Stimulated activated naive CD4-positive, alpha-beta T cell (primary cell): ENCODE measurements at regions not wholly inside any gene's neighbourhood (a gene's known extent, or its start where the extent isn't known, plus 50 kb on each side); places are given as distances from the start of the nearest gene placed in this dataset.
"Not testable (repeated sequence)": the region's sequence is repeated elsewhere in the genome, so short reads cannot be mapped to it uniquely, and the experiment has no call there.

Source experiments
- DNase-seq, 6 experiments: peaks; one replicate each; lab custom pipeline; 2025; lab: John Stamatoyannopoulos, UW

DNA sequence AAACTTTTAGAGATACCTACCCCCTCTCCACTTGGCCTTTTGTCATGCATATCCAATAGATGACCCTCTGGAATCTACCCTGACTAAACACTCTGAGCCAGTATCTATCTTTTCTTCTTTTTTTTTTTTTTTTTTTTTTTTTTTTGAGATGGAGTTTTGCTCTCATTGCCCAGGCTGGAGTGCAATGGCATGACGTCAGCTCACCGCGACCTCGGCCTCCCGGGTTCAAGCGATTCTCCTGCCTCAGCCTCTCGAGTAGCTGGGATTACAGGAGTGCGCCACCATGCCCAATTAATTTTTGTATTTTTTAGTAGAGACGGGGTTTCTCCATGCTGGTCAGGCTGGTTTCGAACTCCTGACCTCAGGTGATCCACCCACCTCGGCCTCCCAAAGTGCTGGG lies 50.8 kb upstream of the GRIN2B start:
- not testable (repeated sequence) for DNase-seq

DNA sequence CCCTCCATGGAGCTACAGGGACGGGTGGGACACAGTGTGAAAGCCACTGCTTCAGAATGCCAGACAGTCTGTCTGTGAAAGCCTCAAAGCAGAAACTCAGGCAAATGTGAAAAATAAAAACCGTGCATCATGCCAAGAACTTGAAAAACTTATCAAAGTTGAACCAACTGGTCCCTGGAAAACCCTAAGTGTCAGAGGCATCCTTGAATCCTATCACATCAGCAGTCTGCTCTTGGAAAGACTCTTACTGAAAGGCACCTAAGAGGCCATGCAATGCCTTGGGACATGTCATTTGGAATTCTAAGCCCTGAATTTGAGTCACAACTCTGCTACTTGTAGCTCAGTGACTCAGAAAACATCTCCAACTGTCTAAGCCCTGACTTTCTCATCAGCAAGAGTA lies 62.4 kb upstream of the GRIN2B start:
- DNase-seq: no peak

DNA sequence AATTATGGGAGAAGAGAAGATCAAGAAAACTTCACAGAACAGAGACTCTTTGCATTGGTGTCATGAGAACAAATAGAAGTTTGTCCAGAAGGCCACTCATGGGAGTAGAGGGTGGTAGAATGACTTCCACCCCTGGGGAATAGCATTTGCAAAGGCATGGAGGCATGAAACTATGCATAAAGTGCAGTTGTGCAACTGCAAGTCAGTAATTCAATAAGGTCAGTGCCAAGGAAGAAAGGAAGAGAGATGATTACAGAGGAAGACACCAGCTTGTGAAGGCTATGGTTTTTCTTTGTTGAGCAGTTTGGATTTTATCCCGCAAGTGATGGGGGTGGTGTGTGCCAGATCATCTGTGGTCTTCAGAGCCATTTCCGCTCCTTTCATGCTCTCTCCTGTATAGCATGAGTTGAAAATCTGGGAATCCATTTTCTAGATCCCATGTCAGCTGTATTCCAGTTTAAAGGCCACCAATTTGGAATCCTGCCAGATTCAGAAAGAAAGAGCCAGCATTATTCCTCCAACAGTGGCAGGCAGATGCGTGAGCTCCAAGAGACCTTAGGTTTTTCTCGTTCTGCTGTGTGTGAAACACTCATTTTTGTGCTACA lies 67.6 kb upstream of the GRIN2B start:
- DNase-seq: no peak

DNA sequence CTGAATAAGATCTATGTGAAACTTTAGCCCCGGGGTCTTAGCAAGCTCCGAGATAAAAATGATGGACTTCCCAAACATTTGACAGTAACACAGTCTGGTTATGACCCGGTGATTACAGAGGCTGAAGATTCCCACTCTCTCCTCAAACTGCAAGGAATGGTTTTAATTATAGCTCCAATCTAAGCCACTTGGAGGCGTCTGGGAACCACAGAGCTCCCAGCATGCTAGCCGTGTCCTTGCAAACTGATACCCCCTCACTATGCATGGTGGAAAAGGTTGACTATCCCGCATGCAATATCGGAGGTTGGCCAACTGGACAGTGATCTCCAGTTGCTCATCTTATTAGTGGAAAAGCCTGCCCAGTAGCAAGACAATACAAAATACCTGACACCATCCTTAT lies 76.5 kb upstream of the GRIN2B start:
- no peak for DNase-seq

DNA sequence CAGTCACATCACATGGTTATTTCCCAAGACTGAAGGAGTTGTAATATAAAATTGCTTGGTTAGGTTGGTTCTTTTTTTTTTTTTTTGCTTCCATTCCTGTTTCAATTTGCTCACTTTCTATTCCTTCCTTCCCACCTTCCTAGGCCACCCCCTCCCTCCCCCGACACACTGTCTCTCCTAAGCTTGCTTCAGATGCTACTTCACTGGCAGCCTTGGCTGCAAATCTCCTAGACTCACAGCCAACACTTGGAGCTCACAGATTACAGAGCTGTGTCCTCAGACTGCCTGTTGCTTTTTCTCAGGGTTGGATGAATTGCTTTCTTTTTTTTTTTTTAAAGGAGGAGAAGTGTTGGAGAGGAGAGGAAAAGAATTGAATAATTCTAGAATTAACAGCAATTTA lies 77.3 kb upstream of the GRIN2B start:
- no peak for DNase-seq

DNA sequence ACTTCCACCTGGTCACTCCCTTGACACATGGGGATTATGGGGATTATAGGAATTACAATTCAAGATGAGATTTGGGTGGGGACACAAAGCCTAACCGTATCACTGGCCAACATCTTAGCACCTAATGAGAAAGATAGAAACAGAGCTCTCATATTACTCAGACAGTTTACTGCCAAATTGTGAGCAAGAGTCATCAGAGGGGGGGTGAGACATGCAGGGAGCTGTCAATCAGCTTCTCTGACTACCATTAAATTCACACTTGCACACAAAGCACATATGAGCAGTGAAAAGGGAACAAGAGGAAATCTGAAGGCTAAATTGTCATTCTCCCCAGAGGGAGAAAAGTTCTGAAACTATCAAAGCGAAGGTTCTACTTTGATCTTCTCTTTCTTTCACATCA lies 78.1 kb upstream of the GRIN2B start:
- no peak for DNase-seq

DNA sequence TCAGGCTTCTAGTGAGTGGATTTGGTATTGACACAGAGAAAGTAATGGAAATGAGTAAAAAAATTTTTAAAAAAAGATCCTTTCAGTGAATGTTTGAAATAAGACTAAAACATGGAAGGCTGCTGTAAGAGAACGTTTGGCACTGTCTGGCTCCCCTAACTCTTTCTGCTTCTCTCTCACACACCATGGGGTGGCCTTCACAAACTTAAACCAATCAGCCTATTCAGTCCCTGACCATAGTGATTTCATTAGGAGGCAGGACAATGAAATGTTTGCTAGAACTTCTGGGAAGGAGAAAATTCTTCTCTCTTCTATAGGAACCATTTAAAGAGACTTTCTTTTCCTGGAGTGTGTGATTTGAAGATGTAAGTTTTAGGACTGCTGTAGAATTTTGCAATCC lies 84.2 kb upstream of the GRIN2B start:
- DNase-seq: no peak

DNA sequence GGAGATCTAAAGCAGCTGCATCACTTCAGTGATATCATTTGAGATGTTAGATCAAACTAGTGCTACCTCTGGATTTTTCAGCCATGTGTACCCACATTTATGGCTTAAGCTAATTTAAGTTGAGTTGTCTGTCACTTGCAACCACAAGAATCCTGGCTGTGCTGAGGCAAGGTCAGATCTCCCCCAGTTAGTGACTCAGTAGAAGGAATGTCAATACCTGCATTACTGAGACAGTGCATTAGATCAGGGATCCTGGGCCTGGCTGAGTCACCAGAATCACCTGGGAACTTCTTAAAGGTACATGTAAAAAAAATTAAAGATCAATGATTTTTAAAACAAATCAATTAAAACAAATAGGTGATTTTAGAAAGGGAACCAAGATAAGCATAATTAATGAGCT lies 84.6 kb upstream of the GRIN2B start:
- DNase-seq: no peak

DNA sequence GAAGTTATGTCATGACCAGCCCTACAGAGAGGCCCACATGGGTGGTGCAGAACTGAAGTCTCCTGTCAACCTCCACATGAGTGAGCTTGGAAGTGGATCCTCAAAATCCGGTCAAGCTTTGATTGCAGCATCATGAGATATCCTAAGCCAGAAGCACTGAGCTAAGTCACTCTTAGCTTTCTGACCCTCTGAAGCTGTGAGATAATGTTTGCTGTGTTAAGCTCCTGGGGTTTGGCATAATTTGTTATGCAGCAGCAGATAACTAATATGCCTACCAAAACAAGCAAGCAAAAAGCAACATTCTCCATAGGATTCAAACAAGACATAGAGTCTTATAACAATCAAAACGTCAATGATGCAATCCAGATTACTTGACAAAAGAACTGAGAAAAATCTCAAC lies 87.6 kb upstream of the GRIN2B start:
- no peak for DNase-seq

DNA sequence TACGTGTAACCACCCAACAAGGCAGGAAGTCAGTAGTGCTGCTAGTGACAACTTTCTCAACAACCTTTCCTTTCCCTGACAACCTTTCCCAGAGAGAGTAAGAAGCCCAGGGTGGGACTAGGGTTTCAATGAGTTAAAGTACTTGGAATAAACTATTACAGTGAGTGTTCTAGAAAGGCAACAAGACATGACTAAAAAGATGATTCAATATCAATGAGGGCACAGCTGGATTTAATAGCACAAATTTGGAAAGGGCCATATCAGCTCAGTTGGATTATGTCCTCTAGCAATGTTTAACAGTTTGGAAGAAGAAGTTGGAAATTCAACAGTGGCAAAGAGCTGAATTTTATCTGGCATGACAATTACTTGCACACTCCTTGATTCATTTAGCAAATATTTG lies 90.4 kb upstream of the GRIN2B start:
- no peak for DNase-seq

DNA sequence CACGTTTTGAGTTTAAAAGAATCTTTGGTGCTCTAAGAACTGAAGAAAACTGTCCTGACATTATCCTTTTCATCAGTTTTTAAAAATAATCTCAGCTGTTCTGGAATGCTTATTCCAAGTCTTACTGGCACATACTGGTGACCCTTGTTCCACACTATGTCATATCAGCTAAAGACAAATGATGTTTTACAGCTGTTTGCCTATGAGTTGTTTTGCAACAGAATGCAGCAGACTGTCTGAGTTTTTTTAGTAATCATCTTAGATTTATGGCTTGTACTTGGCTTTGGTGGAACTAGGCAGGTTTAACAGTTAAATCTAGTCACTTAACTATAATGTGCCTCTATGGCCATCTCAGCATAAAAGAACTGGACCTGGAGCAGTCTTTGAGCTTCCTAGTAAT lies 91.6 kb upstream of the GRIN2B start:
- no peak for DNase-seq

DNA sequence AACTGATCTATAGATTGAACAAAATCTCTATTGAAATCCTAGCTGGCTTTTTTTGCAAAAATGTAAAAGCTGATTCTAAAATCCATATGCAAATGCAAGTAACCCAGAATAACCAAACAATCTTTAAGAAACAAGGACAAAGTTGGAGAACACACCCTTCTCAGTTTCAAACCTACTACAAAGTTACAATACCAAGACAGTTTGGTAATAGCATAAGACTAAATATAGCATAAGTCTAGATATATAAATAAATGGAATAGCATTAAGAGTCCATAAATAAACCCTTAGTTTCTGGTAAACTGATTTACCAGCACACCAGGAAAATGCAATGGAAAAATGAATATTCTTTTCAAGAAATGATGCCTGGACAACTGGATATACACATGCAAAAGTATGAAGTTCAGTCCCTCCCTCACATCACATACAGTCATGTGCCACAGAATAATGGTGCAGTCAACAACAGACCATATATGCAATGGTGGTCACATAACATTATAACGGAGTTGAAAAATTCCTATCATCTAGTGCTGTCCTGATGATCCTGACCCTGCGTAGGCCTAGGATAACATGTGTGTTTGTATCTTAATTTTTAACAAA lies 94.5 kb upstream of the GRIN2B start:
- DNase-seq: no peak

DNA sequence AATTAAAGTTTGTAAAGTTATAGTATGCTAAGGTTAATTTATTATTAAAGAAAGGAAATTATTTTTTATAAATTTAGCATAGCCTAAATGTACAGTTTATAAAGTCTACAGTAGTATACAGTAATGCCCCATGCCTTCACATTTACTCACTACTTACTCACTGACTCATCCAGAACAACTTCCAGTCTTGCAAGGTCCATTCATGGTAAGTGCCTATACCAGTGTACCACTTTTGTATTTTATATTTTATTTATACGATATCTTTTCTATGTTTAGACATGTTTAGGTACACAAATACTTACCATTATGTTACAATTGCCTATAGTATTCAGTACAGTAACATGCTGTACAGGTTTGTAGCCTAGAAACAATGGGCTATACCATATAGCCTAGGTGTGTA lies 95.1 kb upstream of the GRIN2B start:
- no peak for DNase-seq

DNA sequence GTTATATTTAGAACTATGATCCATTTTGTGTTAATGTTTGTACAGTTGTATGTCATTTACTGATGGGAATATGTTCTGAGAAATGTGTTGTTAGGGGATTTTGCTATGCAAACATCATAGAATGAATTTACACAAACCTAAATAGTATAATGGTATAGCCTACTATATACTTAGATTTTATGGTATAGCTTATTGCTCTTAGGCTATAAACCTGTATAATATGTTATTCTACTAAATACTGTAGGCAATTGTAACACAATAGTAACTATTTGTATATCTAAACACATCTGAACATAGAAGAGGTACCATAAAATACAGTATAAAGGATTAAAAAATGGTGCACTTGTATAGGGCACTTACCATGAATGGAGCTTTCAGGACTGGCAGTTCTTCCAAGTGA lies 105.4 kb upstream of the GRIN2B start:
- no peak for DNase-seq

DNA sequence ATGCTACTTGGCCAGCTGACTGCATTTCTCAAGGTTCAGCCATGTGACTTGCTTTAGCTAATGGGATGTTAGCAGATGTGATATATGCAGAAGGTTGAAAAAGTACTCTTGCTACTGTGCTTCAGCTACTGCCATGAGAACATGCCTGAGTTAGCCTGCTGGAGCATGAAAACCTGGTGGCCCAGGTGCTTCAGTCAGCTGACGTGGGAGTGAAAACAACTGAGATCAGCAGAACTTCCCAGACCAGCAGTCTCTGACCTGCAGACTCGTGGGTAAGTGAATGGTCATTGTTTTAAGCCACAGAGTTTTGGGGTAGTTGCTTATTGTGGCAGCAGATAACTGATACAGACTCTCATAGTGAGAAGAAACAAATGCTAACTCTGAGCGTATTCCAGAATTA lies 118.6 kb upstream of the GRIN2B start:
- no peak for DNase-seq

DNA sequence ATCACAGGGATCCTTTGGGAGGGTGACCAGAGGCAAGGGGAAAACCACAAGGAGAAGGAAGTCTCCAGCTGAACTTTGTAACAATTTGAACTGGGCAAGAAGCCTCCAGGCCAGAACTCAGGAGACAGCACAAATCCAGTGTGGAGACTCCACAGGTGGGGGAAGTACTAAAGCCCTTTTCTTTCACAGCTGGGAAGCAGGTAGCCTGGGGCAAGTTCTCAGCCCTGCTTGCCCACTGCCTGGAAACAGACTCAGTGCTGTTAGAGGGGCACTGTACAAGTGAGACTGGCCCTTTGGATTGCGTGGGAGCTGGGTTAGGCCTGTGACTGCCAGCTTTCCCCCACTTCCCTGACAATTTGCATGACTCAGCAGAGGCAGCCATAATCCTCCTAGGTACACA lies 120.2 kb upstream of the GRIN2B start:
- DNase-seq: not testable (repeated sequence)

DNA sequence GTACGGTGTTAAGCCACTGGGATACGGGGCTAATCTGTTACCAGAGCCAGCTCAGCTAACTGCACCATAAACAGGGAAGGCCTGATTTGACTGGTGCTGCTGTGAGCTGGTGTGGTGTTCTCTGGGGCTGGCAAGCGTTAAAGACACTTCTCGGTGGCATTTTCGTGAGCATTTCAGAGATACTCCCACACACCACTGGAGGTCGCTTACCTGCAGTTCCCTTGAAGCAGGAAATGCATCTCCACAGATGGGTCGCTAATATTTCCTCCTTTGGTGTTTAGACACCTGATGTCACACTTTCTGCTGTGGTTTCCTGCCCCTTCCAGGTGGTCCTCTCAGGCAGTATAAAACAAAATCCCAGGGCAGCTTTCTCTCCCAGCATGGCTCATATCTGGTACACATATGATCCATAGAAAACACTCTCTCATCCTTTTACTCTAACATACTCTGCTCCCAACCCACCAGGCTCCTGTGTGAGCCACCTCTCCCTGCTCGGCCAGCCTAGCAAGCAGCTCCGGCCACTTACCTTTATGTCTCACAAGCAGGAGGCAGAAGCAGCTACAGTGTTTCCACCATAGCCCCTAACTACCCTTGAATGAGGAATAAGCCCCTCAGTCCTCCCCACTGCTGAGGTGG lies 129.9 kb upstream of the GRIN2B start:
- no peak for DNase-seq

DNA sequence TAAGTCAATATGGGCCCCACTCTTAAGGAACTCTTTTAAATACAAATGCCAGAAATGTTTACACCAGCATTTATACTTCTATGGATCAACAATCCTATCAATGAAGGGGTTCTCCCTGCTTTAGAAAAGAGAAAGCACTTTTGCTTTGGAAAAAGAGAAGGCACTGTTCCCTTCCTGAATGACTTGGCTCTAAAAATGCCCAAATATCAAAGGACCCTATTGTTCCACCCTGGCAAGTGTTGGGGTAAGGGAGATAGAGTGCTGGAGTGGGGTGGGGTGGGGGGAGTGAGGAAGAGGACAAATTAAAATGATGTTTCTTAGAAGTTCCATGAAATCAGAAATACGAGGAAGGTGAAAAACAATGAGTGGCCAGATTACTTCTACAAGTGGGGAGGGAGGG lies 131.6 kb upstream of the GRIN2B start:
- DNase-seq: no peak

DNA sequence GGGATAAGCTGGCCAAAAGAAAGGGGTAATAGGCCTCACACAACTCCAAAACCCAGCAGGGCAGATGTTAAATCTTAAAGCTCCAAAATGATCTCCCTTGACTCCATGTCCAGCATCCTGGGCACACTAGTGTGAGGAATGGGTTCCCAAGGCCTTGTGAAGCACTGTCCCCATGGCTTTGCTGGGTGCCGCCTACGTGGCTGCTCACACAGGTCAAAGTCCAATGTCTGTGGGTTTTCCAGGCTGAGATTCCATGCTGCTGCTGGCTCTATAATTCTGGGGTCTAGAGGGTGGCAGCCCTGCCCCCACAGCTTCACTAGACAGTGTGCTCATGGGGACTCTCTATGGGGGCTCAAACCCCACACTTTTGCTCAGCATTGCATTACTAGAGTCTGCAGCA lies 145.3 kb upstream of the GRIN2B start:
- no peak for DNase-seq

DNA sequence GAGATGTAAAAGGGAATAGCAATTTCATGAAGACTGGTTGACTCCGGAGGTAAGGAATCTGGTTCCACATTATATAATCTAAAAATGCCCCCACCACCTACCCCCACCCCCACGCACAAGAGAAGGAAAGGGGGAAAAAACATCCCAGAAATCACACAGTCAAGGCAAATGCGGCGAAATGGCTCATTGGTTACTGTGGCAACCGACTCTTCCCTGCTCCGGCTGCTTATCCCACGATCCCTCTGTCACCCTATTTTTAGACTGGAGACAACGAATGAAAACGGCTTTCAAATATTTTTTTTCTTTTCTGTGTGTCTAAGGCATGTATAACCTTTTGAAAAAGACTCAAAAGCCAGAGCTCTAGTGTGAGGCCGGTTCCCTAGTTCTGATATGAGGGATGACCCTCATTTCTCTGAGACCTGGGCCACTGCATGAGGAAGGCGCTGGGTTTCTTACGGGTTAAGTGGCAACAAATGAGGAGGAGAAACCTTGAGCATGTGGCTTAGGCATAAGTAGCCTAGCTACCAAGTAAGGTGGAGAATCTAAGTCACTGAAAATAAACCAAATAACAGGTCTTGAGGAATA lies 148.3 kb upstream of the GRIN2B start:
- DNase-seq: no peak

DNA sequence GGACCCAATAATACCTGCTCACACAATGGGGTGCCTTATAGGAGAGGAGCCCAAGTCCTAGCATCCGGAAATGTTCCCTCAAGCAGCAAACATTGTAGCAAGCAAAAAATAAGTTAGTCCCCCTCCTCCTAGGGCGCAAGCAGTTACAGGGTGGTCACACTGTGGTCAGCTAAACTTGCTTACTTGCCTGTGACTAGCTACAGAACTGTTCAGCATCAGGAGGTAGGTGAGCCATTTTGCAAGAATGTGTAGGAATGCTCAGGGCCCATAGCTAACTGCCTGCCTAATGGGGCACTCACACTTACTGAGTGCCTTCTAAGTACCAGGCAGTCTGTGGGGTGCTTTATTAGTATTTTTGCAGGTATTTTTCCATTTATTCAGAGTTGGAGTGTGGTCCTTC lies 154.6 kb upstream of the GRIN2B start:
- DNase-seq: no peak

DNA sequence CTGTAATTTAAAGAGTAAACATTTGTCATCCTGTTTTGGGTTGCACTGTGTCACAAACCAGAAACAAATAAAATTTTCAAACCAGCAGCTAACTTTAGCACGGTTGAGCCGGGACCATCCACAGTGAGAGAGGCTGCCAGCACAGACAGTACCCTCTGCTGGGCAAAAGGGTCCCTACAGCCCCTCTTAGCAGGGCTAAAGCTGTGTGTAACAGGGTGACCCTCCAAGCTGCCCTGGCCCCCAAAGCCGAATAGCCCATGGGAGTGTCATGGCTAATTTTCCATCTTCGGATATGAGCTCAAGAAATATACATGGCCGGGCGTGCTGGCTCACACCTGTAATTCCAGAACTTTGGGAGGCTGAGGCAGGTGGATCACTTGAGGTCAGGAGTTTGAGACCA lies 157.1 kb upstream of the GRIN2B start:
- DNase-seq: no peak

DNA sequence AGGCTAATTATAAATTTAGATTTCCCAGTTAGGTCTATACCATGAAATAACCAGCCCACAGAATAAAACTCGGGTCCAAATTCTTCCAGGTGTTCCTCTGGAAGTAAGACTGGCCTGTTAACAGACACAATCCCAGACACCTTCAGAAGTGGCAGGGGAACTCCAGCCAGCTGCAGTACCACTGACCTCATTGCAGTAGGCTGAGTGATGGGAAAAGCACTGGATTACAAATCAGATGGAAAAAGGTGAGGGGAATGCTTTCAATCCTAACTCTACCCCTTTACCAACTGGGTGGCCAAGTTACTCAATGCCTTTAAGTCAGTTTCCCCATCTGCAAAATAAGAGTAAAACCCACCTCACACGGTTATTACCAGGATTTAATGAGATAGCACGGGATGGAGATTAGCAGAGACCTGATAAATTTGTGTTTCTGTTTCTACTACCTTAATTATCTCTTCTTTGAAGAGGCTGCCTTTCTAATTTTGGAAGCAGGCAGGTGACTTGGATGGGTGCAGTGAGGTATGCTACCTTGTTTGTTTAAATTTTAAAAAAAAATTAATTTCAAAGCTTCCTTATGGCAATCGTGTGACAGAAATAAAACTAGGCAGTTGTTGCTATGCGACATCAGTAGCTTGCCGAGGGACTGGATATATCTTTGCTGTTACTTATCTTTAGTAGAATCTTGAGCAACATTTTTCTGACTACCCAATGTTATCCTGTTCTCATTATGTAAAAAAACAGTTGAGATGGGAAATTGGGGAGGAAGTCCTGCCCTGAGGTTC lies 167.3 kb upstream of the GRIN2B start:
- no peak for DNase-seq
